AG04450 (cell line): ENCODE measurements at regions not wholly inside any gene's neighbourhood (a gene's known extent, or its start where the extent isn't known, plus 50 kb on each side); places are given as distances from the start of the nearest gene placed in this dataset.
"Not testable (repeated sequence)": the region's sequence is repeated elsewhere in the genome, so short reads cannot be mapped to it uniquely, and the experiment has no call there.

Experiments used
- CTCF ChIA-PET: fragments of 300-600, 350-600 bp; formaldehyde crosslinking; extraction: SDS; loops from one replicate; lab custom pipeline; 2022; ENCODE audit warnings: antibody characterized with exemption, inconsistent platforms; lab: Charles Lee
- POLR2A ChIA-PET: fragments of 350-600 bp; formaldehyde crosslinking; extraction: SDS; loops from one replicate; lab custom pipeline; 2021; ENCODE audit warnings: antibody characterized with exemption, inconsistent platforms; lab: Yijun Ruan, JAX
- DNase-seq: peaks from one replicate; pipeline ENCODE4 v3.0.0-alpha.2; 2011; ENCODE audit warnings: low read depth, low spot score
- H3K27ac ChIP-seq: one replicate; pipeline ENCODE4 v1.5.1; 2012; ENCODE audit warnings: low read depth, low read length, control low read depth
- H3K27me3 ChIP-seq: one replicate; pipeline ENCODE4 v1.6.0; 2012; ENCODE audit warnings: low read length; ENCODE audit not compliant: control insufficient read depth, insufficient read depth
- H3K4me3 ChIP-seq: 2 replicates; pipeline ENCODE4 v1.5.1; 2011; ENCODE audit warnings: mild to moderate bottlenecking, low read depth, low read length, control low read depth
- H3K9me3 ChIP-seq: 2 replicates; pipeline ENCODE4 v1.5.1; 2012; ENCODE audit warnings: low read length; ENCODE audit not compliant: control insufficient read depth, insufficient read depth
- TF ChIP-seq, protein P1 (sequence below): IDR thresholded peaks from 2 replicates; pipeline ENCODE4 v1.5.1; 2011; ENCODE audit warnings: low read depth, low read length, control low read depth, inconsistent platforms

DNA sequence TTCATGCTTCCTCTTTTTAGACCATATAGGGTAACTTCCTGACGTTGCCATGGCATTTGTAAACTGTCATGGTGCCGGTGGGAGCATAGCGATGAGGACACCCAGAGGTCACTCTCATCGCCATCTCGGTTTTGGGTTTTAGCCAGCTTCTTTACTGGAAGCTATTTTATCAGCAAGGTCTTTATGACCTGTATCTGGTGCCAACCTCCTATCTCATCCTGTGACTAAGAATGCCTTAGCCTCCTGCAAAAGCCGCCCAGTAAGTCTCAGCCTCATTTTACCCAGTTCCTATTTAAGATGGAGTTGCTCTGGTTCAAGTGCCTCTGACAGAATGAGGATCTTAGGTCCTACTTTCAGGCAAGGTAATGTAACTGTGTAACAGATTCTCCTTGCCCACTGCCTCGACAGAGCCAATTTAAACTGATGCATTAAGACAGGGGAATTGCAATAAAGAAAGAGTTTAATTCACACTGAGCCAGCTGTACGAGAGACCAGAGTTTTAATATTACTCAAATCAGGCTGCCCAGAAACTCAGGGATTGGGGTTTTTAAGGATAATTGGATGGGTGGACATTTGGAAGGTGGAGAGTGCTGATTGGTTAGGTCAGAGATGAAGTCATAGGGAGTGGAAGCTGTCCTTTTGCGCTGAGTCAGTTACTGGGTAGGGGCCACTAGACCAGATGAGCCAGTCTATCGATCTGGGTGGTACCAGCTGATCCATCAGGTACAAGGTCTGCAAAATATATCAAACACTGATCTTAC, 59.9 kb upstream of the ATF7IP2 start:
- Histone ChIP-seq H3K9me3 (no peaks in the 10 kb centered on the region), H3K27ac (no peak overlapping the region), H3K27me3 (no peaks in the 10 kb centered on the region), H3K4me3 (no peak overlapping the region)
- no peak for DNase-seq
- CTCF ChIA-PET, result no interaction called here
- POLR2A ChIA-PET, result no interaction called here
- TF ChIP-seq, protein P1, sequence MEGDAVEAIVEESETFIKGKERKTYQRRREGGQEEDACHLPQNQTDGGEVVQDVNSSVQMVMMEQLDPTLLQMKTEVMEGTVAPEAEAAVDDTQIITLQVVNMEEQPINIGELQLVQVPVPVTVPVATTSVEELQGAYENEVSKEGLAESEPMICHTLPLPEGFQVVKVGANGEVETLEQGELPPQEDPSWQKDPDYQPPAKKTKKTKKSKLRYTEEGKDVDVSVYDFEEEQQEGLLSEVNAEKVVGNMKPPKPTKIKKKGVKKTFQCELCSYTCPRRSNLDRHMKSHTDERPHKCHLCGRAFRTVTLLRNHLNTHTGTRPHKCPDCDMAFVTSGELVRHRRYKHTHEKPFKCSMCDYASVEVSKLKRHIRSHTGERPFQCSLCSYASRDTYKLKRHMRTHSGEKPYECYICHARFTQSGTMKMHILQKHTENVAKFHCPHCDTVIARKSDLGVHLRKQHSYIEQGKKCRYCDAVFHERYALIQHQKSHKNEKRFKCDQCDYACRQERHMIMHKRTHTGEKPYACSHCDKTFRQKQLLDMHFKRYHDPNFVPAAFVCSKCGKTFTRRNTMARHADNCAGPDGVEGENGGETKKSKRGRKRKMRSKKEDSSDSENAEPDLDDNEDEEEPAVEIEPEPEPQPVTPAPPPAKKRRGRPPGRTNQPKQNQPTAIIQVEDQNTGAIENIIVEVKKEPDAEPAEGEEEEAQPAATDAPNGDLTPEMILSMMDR, result no peak

DNA sequence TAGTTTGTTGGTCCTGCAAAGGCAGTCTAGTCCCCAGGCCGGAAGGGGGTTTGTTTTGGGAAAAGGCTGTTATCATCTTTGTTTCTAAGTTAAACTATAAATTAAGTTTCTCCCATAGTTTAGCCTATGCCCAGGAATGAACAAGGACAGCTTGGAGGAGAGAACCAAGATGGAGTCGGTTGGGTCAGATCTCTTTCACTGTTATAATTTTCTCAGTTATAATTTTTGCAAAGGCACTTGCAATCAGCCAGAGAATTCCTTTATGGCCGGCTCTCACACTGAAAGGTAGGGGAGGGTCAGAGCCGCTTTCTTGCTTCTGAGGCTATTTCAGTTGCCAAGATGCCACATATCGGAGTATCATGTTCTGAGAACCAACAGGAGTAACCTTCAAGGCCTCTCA, 59.2 kb upstream of the ATF7IP2 start:
- H3K4me3 ChIP-seq, result no peak overlapping the region
- H3K27ac ChIP-seq, result no peak overlapping the region
- ChIA-PET CTCF (no interaction called here), POLR2A (no interaction called here)
- H3K27me3 ChIP-seq, result no peaks in the 10 kb centered on the region
- DNase-seq, result no peak
- no peaks in the 10 kb centered on the region for H3K9me3 ChIP-seq
- TF ChIP-seq, protein P1, result no peak

DNA sequence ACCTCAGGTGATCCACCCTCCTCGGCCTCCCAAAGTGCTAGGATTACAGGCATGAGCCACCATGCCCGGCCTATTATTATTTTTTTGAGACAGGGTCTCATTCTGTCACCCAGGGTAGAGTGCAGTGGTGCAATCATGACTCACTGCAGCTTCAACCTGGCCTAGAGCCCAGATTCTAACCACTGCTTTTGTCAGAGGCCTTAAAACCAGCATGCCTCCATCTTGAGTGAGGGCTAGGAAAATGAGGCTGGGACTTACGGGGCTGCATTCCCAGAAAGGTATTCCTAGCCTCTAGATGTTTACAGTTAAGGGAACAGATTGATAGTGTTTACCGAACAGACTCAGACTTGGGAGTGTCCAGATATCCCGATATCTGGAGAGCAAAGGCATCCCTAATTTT, 57.6 kb upstream of the ATF7IP2 start:
- H3K27ac ChIP-seq, CTCF ChIA-PET, H3K27me3 ChIP-seq, H3K4me3 ChIP-seq, DNase-seq, POLR2A ChIA-PET, H3K9me3 ChIP-seq: not testable (repeated sequence)

DNA sequence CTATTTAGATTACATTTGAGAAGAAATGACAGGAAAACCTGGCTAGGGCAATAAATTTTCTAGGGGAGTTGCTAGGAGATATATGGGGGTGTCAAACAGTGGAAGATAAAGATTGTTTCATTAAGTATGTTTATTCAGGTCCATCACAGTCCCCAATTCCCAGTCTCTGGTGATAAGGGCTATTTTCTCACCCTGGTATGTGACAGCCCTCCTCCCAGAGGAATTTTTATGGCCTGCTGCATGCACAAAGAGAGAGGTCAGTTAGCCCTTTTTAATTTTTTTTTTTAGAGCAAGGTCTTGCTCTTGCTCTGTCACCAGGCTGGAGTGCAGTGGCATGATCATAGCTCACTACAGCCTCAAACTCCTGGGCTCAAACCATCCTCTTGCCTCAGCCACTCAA, 53.6 kb upstream of the ATF7IP2 start:
- H3K27me3 ChIP-seq, result no peaks in the 10 kb centered on the region
- CTCF ChIA-PET, result no interaction called here
- H3K4me3 ChIP-seq, result no peak overlapping the region
- TF ChIP-seq, protein P1, result no peak
- DNase-seq, result no peak
- POLR2A ChIA-PET, result no interaction called here
- peaks cover 10% of the 10 kb centered on the region for H3K9me3 ChIP-seq
- H3K27ac ChIP-seq, result no peak overlapping the region

DNA sequence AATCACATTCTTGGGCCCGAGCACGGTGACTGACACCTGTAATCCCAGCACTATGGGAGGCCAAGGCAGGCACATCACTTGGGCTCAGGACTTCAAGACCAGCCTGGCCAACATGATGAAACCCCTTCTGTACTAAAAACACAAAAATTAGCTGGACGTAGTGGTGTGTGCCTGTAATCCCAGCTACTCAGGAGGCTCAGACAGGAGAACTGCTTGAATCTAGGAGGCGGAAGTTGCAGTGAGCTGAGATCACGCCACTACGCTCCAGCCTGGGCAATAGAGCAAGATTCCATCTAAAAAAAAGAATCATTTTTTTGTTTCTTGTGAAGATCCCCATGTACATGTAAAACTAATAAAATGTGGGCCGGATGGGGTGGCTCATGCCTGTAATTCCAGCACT, 53.1 kb upstream of the ATF7IP2 start:
- Histone ChIP-seq H3K27ac (no peak overlapping the region), H3K4me3 (no peak overlapping the region), H3K9me3 (peaks cover 15% of the 10 kb centered on the region), H3K27me3 (no peaks in the 10 kb centered on the region)
- CTCF ChIA-PET, result no interaction called here
- no peak for DNase-seq
- TF ChIP-seq, protein P1, result no peak
- POLR2A ChIA-PET, result no interaction called here
